ENCODE measurements at regions not wholly inside any gene's neighbourhood (a gene's known extent, or its start where the extent isn't known, plus 50 kb on each side); places are given as distances from the start of the nearest gene placed in this dataset.
"Not testable (repeated sequence)": the region's sequence is repeated elsewhere in the genome, so short reads cannot be mapped to it uniquely, and the experiment has no call there.

GRCh38 chr6:40867527-40867926, 171.5 kb downstream of the UNC5CL start:
- TF ChIP-seq, protein P1, sequence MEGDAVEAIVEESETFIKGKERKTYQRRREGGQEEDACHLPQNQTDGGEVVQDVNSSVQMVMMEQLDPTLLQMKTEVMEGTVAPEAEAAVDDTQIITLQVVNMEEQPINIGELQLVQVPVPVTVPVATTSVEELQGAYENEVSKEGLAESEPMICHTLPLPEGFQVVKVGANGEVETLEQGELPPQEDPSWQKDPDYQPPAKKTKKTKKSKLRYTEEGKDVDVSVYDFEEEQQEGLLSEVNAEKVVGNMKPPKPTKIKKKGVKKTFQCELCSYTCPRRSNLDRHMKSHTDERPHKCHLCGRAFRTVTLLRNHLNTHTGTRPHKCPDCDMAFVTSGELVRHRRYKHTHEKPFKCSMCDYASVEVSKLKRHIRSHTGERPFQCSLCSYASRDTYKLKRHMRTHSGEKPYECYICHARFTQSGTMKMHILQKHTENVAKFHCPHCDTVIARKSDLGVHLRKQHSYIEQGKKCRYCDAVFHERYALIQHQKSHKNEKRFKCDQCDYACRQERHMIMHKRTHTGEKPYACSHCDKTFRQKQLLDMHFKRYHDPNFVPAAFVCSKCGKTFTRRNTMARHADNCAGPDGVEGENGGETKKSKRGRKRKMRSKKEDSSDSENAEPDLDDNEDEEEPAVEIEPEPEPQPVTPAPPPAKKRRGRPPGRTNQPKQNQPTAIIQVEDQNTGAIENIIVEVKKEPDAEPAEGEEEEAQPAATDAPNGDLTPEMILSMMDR (IDR thresholded peaks at IDR 0.05) = not testable (repeated sequence)
- not testable (repeated sequence) for TF ChIP-seq KAT7 (CRISPR knock-in tag; IDR thresholded peaks at IDR 0.05; ENCODE audit: borderline replicate concordance); FOXP4 (CRISPR knock-in tag; IDR thresholded peaks at IDR 0.05); MAX (CRISPR knock-in tag; IDR thresholded peaks at IDR 0.05); NFYB (CRISPR knock-in tag; conservative IDR thresholded peaks at IDR 0.05; ENCODE audit: low read depth); NFE2L1 (CRISPR knock-in tag; IDR thresholded peaks at IDR 0.05)
- TF ChIP-seq, protein P2, sequence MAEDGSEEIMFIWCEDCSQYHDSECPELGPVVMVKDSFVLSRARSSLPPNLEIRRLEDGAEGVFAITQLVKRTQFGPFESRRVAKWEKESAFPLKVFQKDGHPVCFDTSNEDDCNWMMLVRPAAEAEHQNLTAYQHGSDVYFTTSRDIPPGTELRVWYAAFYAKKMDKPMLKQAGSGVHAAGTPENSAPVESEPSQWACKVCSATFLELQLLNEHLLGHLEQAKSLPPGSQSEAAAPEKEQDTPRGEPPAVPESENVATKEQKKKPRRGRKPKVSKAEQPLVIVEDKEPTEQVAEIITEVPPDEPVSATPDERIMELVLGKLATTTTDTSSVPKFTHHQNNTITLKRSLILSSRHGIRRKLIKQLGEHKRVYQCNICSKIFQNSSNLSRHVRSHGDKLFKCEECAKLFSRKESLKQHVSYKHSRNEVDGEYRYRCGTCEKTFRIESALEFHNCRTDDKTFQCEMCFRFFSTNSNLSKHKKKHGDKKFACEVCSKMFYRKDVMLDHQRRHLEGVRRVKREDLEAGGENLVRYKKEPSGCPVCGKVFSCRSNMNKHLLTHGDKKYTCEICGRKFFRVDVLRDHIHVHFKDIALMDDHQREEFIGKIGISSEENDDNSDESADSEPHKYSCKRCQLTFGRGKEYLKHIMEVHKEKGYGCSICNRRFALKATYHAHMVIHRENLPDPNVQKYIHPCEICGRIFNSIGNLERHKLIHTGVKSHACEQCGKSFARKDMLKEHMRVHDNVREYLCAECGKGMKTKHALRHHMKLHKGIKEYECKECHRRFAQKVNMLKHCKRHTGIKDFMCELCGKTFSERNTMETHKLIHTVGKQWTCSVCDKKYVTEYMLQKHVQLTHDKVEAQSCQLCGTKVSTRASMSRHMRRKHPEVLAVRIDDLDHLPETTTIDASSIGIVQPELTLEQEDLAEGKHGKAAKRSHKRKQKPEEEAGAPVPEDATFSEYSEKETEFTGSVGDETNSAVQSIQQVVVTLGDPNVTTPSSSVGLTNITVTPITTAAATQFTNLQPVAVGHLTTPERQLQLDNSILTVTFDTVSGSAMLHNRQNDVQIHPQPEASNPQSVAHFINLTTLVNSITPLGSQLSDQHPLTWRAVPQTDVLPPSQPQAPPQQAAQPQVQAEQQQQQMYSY (CRISPR knock-in tag; IDR thresholded peaks at IDR 0.05) = not testable (repeated sequence)
